HEK293T (cell line): ENCODE measurements at regions not wholly inside any gene's neighbourhood (a gene's known extent, or its start where the extent isn't known, plus 50 kb on each side); places are given as distances from the start of the nearest gene placed in this dataset.

ENCODE experiments used
- CTCF ChIA-PET: fragments of 350-600 bp; formaldehyde crosslinking; extraction: SDS; loops from one replicate; lab custom pipeline; 2021; ENCODE audit warnings: antibody characterized with exemption, inconsistent platforms; lab: Yijun Ruan, JAX
- POLR2A ChIA-PET: fragments of 350-600 bp; formaldehyde crosslinking; extraction: SDS; loops from one replicate; lab custom pipeline; 2020; ENCODE audit warnings: antibody characterized with exemption, inconsistent platforms; lab: Yijun Ruan, JAX
- DNase-seq: peaks from one replicate; pipeline ENCODE4 v3.0.0; 2012; ENCODE audit warnings: mixed read lengths; ENCODE audit errors: extremely low spot score
- ARNT ChIP-seq: fragments of 450-650 bp; IDR thresholded peaks from 2 replicates; pipeline ENCODE4 v1.6.1; 2017; ENCODE audit warnings: mild to moderate bottlenecking
- BHLHE40 ChIP-seq: fragments of 450-650 bp; IDR thresholded peaks from 2 replicates; pipeline ENCODE4 v1.6.1; 2016; ENCODE audit warnings: mild to moderate bottlenecking, moderate library complexity, borderline replicate concordance
- CTBP1 ChIP-seq: fragments of 450-650 bp; IDR thresholded peaks from 2 replicates; pipeline ENCODE4 v1.6.1; 2016; ENCODE audit warnings: borderline replicate concordance
- ELF4 ChIP-seq: fragments of 450-650 bp; IDR thresholded peaks from 2 replicates; pipeline ENCODE4 v1.6.1; 2017; ENCODE audit warnings: antibody characterized with exemption
- FOXA1 ChIP-seq: fragments of 450-650 bp; IDR thresholded peaks from 2 replicates; pipeline ENCODE4 v1.6.1; 2016; ENCODE audit warnings: mild to moderate bottlenecking
- FOXK2 ChIP-seq: fragments of 450-650 bp; IDR thresholded peaks from 2 replicates; pipeline ENCODE4 v1.6.1; 2016; ENCODE audit warnings: mild to moderate bottlenecking
- FOXM1 ChIP-seq: fragments of 450-650 bp; IDR thresholded peaks from 2 replicates; pipeline ENCODE4 v1.6.1; 2017; ENCODE audit warnings: mild to moderate bottlenecking, borderline replicate concordance
- HDGF ChIP-seq: fragments of 450-650 bp; IDR thresholded peaks from 2 replicates; pipeline ENCODE4 v1.6.1; 2017; ENCODE audit warnings: antibody characterized with exemption, borderline replicate concordance
- L3MBTL2 ChIP-seq: fragments of 450-650 bp; conservative IDR thresholded peaks from 2 replicates; pipeline ENCODE4 v1.6.1; 2016; ENCODE audit warnings: mild to moderate bottlenecking
- LEF1 ChIP-seq: fragments of 450-650 bp; IDR thresholded peaks from 2 replicates; pipeline ENCODE4 v1.6.1; 2017; ENCODE audit warnings: mild to moderate bottlenecking, borderline replicate concordance
- NFRKB ChIP-seq: fragments of 450-650 bp; IDR thresholded peaks from 2 replicates; pipeline ENCODE4 v1.6.1; 2016; ENCODE audit warnings: mild to moderate bottlenecking, moderate library complexity
- PKNOX1 ChIP-seq: fragments of 450-650 bp; IDR thresholded peaks from 2 replicates; pipeline ENCODE4 v1.6.1; 2016
- SP1 ChIP-seq: fragments of 450-650 bp; IDR thresholded peaks from 2 replicates; pipeline ENCODE4 v1.6.1; 2017
- SUZ12 ChIP-seq: fragments of 450-650 bp; IDR thresholded peaks from 2 replicates; pipeline ENCODE4 v1.6.1; 2016; ENCODE audit warnings: mild to moderate bottlenecking
- TARDBP ChIP-seq: fragments of 450-650 bp; IDR thresholded peaks from 2 replicates; pipeline ENCODE4 v1.6.1; 2016
- ZNF384 ChIP-seq: fragments of 450-650 bp; IDR thresholded peaks from 2 replicates; pipeline ENCODE4 v1.6.1; 2016

DNA sequence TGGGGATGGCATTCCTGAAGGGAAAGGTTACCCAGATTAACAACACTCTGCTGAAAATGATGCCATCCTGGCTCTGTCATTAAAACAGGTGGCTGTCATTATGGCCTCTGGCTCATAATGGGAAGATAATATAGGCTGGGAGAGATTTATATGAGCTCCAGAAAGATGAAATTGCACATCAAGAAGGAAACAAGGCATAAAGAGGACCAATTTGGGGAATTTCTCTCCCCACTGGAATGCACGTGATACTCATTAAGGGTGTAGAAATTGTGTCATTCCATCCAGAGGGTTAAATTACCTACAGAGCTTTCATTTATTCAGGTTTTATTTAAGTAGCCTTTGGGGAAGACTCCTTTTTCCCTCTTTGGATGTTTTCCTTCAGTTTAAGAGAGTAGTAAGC lies 71.6 kb upstream of the CELF2 start:
- POLR2A ChIA-PET: no interaction called here

DNA sequence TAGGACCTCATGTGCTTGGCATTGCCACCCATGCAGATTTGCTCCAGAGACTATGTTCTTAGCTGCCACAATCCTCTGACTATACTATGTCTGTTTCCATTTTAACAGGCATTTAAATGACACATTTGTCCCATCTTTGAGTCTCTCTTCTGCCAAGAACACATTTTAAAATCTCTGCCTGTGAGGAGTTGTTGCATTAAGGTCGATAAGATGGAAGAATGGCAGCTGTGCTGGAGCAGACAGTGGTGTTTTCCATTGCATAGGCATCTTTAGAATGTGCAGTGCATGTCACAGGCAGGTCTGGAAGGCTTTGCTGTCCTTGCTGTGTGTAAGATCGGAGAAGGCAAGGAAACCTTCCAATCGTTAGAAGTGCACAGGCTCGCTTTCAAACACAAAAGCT lies 70.9 kb upstream of the CELF2 start:
- ChIA-PET POLR2A (no interaction called here), CTCF (interaction anchor here (0.7 kb wide), 1 partner anchor 826 kb away, joined by 3 read pairs; no protein-coding TSS in a partner anchor)
- TF ChIP-seq ZNF384 (no peak), FOXM1 (no peak), BHLHE40 (no peak), ELF4 (no peak)
- DNase-seq: no peak

More for the DNA sequence above, 71.6 kb upstream of the CELF2 start:
- CTCF ChIA-PET: no interaction called here
- TF ChIP-seq ARNT (no peak), FOXK2 (no peak), LEF1 (no peak), NFRKB (no peak), PKNOX1 (no peak), FOXM1 (no peak), FOXA1 (no peak), SP1 (no peak), L3MBTL2 (no peak), SUZ12 (no peak), ELF4 (no peak), HDGF (no peak)
- DNase-seq: no peak

DNA sequence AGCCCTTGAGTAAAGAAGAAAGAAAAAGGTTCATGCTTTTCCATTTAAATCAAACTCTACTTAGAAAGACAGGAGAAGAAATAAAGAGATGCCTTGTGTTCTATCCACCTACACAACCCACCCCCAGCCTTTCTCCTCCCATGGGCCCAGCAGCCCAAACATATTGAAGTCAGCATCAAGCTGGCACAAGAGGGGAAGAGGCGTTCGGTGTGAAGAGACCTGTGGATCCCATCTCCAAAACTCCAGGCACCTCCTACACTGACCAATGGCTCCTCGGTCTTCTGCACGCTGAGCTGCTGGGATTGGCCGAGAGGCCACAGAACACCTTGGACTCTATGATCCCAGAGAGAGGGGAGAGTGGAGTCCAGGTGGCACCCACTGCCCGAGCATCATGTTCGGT lies 66.0 kb upstream of the CELF2 start:
- no peak for TF ChIP-seq CTBP1
- POLR2A ChIA-PET: no interaction called here
- CTCF ChIA-PET: no interaction called here

DNA sequence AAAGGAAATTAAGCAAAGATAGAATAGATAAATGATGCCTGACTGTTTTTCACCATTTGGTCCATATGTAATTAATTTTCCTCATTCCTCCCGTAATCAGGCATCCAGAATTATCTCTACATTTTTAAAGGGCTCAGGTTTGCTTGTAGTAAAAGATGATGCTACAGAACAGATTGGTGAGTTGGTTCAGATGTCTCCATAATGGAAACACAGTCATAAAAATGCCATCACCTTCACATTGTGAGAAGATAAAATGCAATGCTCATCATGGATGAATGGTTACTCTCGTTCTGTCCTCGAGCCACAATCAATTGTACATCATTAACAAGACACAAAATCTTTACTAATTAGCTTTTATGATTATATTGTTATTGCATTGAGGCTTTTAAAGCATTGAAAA lies 64.9 kb upstream of the CELF2 start:
- TF ChIP-seq FOXA1: no peak
- TF ChIP-seq CTBP1: no peak
- TF ChIP-seq ZNF384: no peak
- TF ChIP-seq NFRKB: no peak
- DNase-seq: no peak
- POLR2A ChIA-PET: no interaction called here
- CTCF ChIA-PET: no interaction called here

More for the DNA sequence above, 66.0 kb upstream of the CELF2 start:
- DNase-seq: no peak

GRCh38 chr10:10956681-10957542 lies 60.8 kb upstream of the CELF2 start:
- ChIA-PET POLR2A (no interaction called here), CTCF (no interaction called here)
- TF ChIP-seq L3MBTL2 (no peak), FOXK2 (no peak), HDGF (no peak), PKNOX1 (no peak), NFRKB (no peak), TARDBP (no peak), FOXA1 (no peak)
- no peak for DNase-seq

GRCh38 chr10:10958041-10958440 lies 59.6 kb upstream of the CELF2 start:
- no peak for DNase-seq
- ChIA-PET POLR2A (no interaction called here), CTCF (interaction anchor here (0.6 kb wide), 1 partner anchor 1629 kb away, joined by 3 read pairs; no protein-coding TSS in a partner anchor)
- TF ChIP-seq L3MBTL2: no peak
- no peak for TF ChIP-seq LEF1
- TF ChIP-seq CTBP1: no peak
- no peak for TF ChIP-seq PKNOX1
- TF ChIP-seq FOXM1: no peak
- no peak for TF ChIP-seq SUZ12
- no peak for TF ChIP-seq ZNF384
- no peak for TF ChIP-seq ELF4
- TF ChIP-seq NFRKB: no peak
- no peak for TF ChIP-seq TARDBP
- TF ChIP-seq HDGF: no peak
- no peak for TF ChIP-seq SP1
- no peak for TF ChIP-seq FOXK2
- TF ChIP-seq FOXA1: no peak
- no peak for TF ChIP-seq ARNT
- TF ChIP-seq BHLHE40: no peak

DNA sequence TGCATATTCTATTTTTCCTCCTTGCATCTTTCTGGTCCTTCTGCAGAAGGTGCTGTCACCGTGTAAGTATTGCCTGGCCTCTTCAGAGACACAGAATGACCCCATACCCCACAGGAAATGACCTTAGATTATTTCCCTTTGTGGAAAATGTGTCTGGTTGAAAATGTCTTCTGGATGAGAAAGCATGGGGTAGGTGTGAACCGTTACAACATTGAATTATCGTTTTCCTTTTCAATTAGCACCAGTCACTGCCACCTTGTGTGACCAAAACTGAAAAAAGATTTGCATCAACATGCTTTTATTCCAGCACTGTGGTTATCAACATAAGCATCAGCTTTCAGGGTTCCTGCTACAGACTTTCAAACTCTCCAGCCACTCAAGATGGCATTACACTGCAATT lies 58.0 kb upstream of the CELF2 start:
- TF ChIP-seq NFRKB (no peak), FOXA1 (no peak), FOXM1 (no peak), SUZ12 (no peak), ZNF384 (no peak), BHLHE40 (no peak), FOXK2 (no peak), CTBP1 (no peak), L3MBTL2 (no peak)
- ChIA-PET CTCF (no interaction called here), POLR2A (no interaction called here)
- no peak for DNase-seq
